HCT116 (cell line): ENCODE measurements at regions not wholly inside any gene's neighbourhood (a gene's known extent, or its start where the extent isn't known, plus 50 kb on each side); places are given as distances from the start of the nearest gene placed in this dataset.

Experiments used
- ATAC-seq: fragments of 200-7000 bp; cut with Tn5 transposase; 2 replicates; pipeline ENCODE4 v1.9.1; 2020; ENCODE audit warnings: mild to moderate bottlenecking, moderate library complexity
- BruUV-seq: library from RNA; stranded (reverse); fragments of 400-500 nt; replicated peaks from 2 replicates; lab custom pipeline; 2021; lab: Mats Ljungman, UMichigan
- CTCF ChIA-PET: fragments of 300-600 bp; sonication (Branson Sonifier 250); formaldehyde crosslinking; loops from one replicate; lab custom pipeline; 2021; ENCODE audit warnings: antibody characterized with exemption; lab: Charles Lee
- POLR2A ChIA-PET: fragments of 300-600, 350-600 bp; sonication (Branson Sonifier 250); formaldehyde crosslinking; loops from one replicate; lab custom pipeline; 2021; ENCODE audit warnings: antibody characterized with exemption; lab: Charles Lee
- RAD21 ChIA-PET, 2 experiments: fragments of 300-600 bp; sonication (Branson Sonifier 250); formaldehyde crosslinking; loops; one replicate each; lab custom pipeline; 2023; ENCODE audit warnings: low total read pairs in 2 of 2; ENCODE audit not compliant: uncharacterized antibody in 2 of 2, unreplicated experiment in 2 of 2, low non-redundant PET in 1 of 2; lab: Charles Lee
- DNase-seq: peaks from one replicate; pipeline ENCODE4 v3.0.0-alpha.2; 2010; ENCODE audit warnings: low read depth, low spot score
- H2AFZ ChIP-seq: fragments of 200-600 bp; shearing (Covaris generic), sonication (generic); 2 replicates; pipeline ENCODE4 v1.6.1; 2017; ENCODE audit warnings: low read depth, mixed run types, mixed read lengths, antibody characterized with exemption, low read length; ENCODE audit not compliant: poor library complexity, severe bottlenecking
- H3K27ac ChIP-seq: 2 replicates; pipeline ENCODE4 v1.5.1; 2012; ENCODE audit warnings: low read depth, low read length
- H3K27me3 ChIP-seq: fragments of 200-600 bp; sonication (generic); 2 replicates; pipeline ENCODE4 v1.6.1; 2016; ENCODE audit warnings: mixed run types, low read length, mixed read lengths; ENCODE audit not compliant: insufficient read depth
- H3K36me3 ChIP-seq, 2 experiments: fragments of 200-500 bp in 1 of 2; fragments of 200-600 bp in 1 of 2; sonication (Bioruptor generic) in 1 of 2; sonication (generic) in 1 of 2; 2 replicates each; pipeline versions ENCODE4 v1.5.1 to v1.6.1; 2014 to 2016; ENCODE audit warnings: low read length in 2 of 2, inconsistent platforms in 1 of 2, mixed read lengths in 1 of 2, mixed run types in 1 of 2; ENCODE audit not compliant: insufficient read depth in 2 of 2, control insufficient read depth in 1 of 2
- H3K4me1 ChIP-seq, 2 experiments: fragments of 200-600 bp in 1 of 2; sonication (generic) in 1 of 2; 2 replicates each; pipeline versions ENCODE4 v1.5.1 to v1.6.1; 2012 to 2017; ENCODE audit warnings: low read length in 2 of 2, inconsistent platforms in 1 of 2, mild to moderate bottlenecking in 1 of 2, mixed read lengths in 1 of 2, mixed run types in 1 of 2, moderate library complexity in 1 of 2; ENCODE audit not compliant: insufficient read depth in 2 of 2, control insufficient read depth in 1 of 2
- H3K4me2 ChIP-seq: fragments of 200-600 bp; sonication (generic); 2 replicates; pipeline ENCODE4 v1.6.1; 2017; ENCODE audit warnings: mixed run types, low read length, mixed read lengths
- H3K4me3 ChIP-seq, 2 experiments: fragments of 200-600 bp in 1 of 2; sonication (generic) in 1 of 2; replicated peaks in 1 of 2; 2 replicates each; pipeline ENCODE4 v1.5.1; 2011 to 2016; ENCODE audit warnings: low read length in 2 of 2, control low read depth in 1 of 2, low read depth in 1 of 2, mild to moderate bottlenecking in 1 of 2, mixed read lengths in 1 of 2, mixed run types in 1 of 2
- H3K79me2 ChIP-seq: fragments of 200-600 bp; sonication (generic); 2 replicates; pipeline ENCODE4 v1.6.1; 2017; ENCODE audit warnings: mild to moderate bottlenecking, mixed run types, low read length, moderate library complexity, mixed read lengths; ENCODE audit not compliant: insufficient read depth
- H3K9ac ChIP-seq: fragments of 200-600 bp; sonication (generic); 2 replicates; pipeline ENCODE4 v1.6.1; 2016; ENCODE audit warnings: low read length, mixed read lengths
- H3K9me2 ChIP-seq: fragments of 200-600 bp; sonication (generic), shearing (Covaris generic); 2 replicates; pipeline ENCODE4 v1.6.1; 2017; ENCODE audit warnings: mixed run types, mild to moderate bottlenecking, moderate library complexity; ENCODE audit not compliant: insufficient read depth
- H3K9me3 ChIP-seq, 2 experiments: fragments of 200-500 bp in 1 of 2; fragments of 200-600 bp in 1 of 2; sonication (Bioruptor generic) in 1 of 2; sonication (generic) in 1 of 2; 2 replicates each; pipeline ENCODE4 v1.6.1; 2014 to 2017; ENCODE audit warnings: low read length in 2 of 2, mixed read lengths in 2 of 2, inconsistent platforms in 1 of 2, low read depth in 1 of 2, mild to moderate bottlenecking in 1 of 2, mixed run types in 1 of 2, moderate library complexity in 1 of 2; ENCODE audit not compliant: control insufficient read depth in 1 of 2, insufficient read depth in 1 of 2
- H4K20me1 ChIP-seq: fragments of 200-600 bp; sonication (generic), shearing (Covaris generic); 2 replicates; pipeline ENCODE4 v1.6.1; 2017; ENCODE audit warnings: mixed run types, mild to moderate bottlenecking, moderate library complexity; ENCODE audit not compliant: insufficient read depth
- CBX3 ChIP-seq: IDR thresholded peaks from 2 replicates; pipeline ENCODE4 v1.6.1; 2012; ENCODE audit warnings: low read depth
- CEBPB ChIP-seq: IDR thresholded peaks from 2 replicates; pipeline ENCODE4 v1.6.1; 2012; ENCODE audit warnings: low read depth
- EGR1 ChIP-seq: IDR thresholded peaks from 2 replicates; pipeline ENCODE4 v1.6.1; 2012; ENCODE audit warnings: low read depth
- ELF1 ChIP-seq: IDR thresholded peaks from 2 replicates; pipeline ENCODE4 v1.6.1; 2012; ENCODE audit warnings: low read depth, borderline replicate concordance
- EZH2 ChIP-seq: fragments of 200-600 bp; sonication (generic); IDR thresholded peaks from 2 replicates; pipeline ENCODE4 v1.6.1; 2017; ENCODE audit warnings: antibody characterized with exemption, mixed run types
- FOSL1 ChIP-seq: IDR thresholded peaks from 2 replicates; pipeline ENCODE4 v1.6.1; 2012; ENCODE audit warnings: low read depth
- JUND ChIP-seq: IDR thresholded peaks from 2 replicates; pipeline ENCODE4 v1.6.1; 2012
- POLR2A ChIP-seq: IDR thresholded peaks from 2 replicates; pipeline ENCODE4 v1.7.0; 2011; ENCODE audit warnings: borderline replicate concordance; ENCODE audit not compliant: insufficient read depth, insufficient read length; ENCODE audit errors: extremely low read depth
- RAD21 ChIP-seq: IDR thresholded peaks from 2 replicates; pipeline ENCODE4 v1.6.1; 2012; ENCODE audit warnings: low read depth, mild to moderate bottlenecking
- TCF7L2 ChIP-seq: IDR thresholded peaks from 2 replicates; pipeline ENCODE4 v1.7.0; 2011; ENCODE audit warnings: borderline replicate concordance, inconsistent platforms; ENCODE audit not compliant: insufficient read depth, insufficient read length; ENCODE audit errors: extremely low read depth
- YY1 ChIP-seq: IDR thresholded peaks from 2 replicates; pipeline ENCODE4 v1.6.1; 2011; ENCODE audit warnings: low read length, low read depth, moderate library complexity, mild to moderate bottlenecking; ENCODE audit not compliant: insufficient replicate concordance; ENCODE audit errors: extremely low read depth
- ZFX ChIP-seq: fragments of 450-650 bp; IDR thresholded peaks from 2 replicates; pipeline ENCODE4 v1.6.1; 2017
- ZNF274 ChIP-seq: fragments of 200-500 bp; sonication (Bioruptor generic); IDR thresholded peaks from 2 replicates; pipeline ENCODE4 v1.6.1; 2014; ENCODE audit warnings: mild to moderate bottlenecking, low read depth, low read length, inconsistent platforms
- intact Hi-C: fragments of 100-400 bp; cut with micrococcal nuclease; formaldehyde crosslinking; loops from 2 replicates; pipeline ENCODE4 v1.10.0; 2022
- TF ChIP-seq, protein P1 (sequence below): IDR thresholded peaks from 2 replicates; pipeline ENCODE4 v1.6.1; 2012; ENCODE audit warnings: low read depth

DNA sequence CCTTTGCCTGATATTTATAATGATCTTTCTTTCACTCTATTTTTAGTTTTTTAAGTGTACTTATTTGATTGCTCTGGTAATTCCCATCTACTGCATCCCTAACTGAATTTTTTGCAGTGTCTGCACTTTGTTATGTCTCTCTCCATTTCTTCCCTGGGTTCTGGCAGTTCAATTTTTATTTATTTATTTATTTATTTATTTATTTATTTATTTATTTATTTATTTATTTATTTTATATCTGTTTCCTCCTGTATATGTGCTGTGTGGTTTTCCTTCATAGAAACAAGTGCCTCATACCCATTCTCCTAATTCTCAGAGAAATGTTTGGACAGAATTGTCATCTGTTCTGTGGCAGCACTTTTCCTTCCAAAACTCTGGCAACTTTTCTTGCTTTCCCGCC is 2370.8 kb upstream of the WWC1 start:
- intact Hi-C loops, result no loop called here
- POLR2A ChIA-PET, result no interaction called here
- CTCF ChIA-PET, result no interaction called here

More for the DNA sequence above, 2370.8 kb upstream of the WWC1 start:
- no peak overlapping the region for H3K4me3 ChIP-seq
- no peak for ATAC-seq
- no peaks in the 10 kb centered on the region for H3K4me1 ChIP-seq
- peaks cover 5 to 18% of the 10 kb centered on the region in 2 experiments; a peak in 2 of 4 replicates for H3K9me3 ChIP-seq
- H3K36me3 ChIP-seq, result no peaks in the 10 kb centered on the region
- H3K9me2 ChIP-seq, result no peaks in the 10 kb centered on the region
- H3K9ac ChIP-seq, result no peak overlapping the region
- H4K20me1 ChIP-seq, result no peaks in the 10 kb centered on the region
- no peak for TF ChIP-seq ELF1
- TF ChIP-seq ZFX, result no peak
- no peak for TF ChIP-seq EZH2
- no peak for TF ChIP-seq CEBPB
- TF ChIP-seq ZNF274, result no peak
- TF ChIP-seq YY1, result no peak
- no peak for TF ChIP-seq CBX3
- TF ChIP-seq POLR2A, result no peak
- TF ChIP-seq JUND, result no peak
- TF ChIP-seq, protein P1, sequence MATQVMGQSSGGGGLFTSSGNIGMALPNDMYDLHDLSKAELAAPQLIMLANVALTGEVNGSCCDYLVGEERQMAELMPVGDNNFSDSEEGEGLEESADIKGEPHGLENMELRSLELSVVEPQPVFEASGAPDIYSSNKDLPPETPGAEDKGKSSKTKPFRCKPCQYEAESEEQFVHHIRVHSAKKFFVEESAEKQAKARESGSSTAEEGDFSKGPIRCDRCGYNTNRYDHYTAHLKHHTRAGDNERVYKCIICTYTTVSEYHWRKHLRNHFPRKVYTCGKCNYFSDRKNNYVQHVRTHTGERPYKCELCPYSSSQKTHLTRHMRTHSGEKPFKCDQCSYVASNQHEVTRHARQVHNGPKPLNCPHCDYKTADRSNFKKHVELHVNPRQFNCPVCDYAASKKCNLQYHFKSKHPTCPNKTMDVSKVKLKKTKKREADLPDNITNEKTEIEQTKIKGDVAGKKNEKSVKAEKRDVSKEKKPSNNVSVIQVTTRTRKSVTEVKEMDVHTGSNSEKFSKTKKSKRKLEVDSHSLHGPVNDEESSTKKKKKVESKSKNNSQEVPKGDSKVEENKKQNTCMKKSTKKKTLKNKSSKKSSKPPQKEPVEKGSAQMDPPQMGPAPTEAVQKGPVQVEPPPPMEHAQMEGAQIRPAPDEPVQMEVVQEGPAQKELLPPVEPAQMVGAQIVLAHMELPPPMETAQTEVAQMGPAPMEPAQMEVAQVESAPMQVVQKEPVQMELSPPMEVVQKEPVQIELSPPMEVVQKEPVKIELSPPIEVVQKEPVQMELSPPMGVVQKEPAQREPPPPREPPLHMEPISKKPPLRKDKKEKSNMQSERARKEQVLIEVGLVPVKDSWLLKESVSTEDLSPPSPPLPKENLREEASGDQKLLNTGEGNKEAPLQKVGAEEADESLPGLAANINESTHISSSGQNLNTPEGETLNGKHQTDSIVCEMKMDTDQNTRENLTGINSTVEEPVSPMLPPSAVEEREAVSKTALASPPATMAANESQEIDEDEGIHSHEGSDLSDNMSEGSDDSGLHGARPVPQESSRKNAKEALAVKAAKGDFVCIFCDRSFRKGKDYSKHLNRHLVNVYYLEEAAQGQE, result no peak
- no peak for TF ChIP-seq EGR1
- no peak for TF ChIP-seq RAD21
- TF ChIP-seq TCF7L2, result no peak
- no peak for TF ChIP-seq FOSL1
- no peak for DNase-seq
- H3K27ac ChIP-seq, result no peak overlapping the region
- no peak overlapping the region for H3K4me2 ChIP-seq
- no peak overlapping the region for H2AFZ ChIP-seq
- no peaks in the 10 kb centered on the region for H3K79me2 ChIP-seq
- RAD21 ChIA-PET, result no interaction called here
- no peaks in the 10 kb centered on the region for H3K27me3 ChIP-seq
- no TSS peak for BruUV-seq
